HG03097 (cell line): ENCODE measurements at regions not wholly inside any gene's neighbourhood (a gene's known extent, or its start where the extent isn't known, plus 50 kb on each side); places are given as distances from the start of the nearest gene placed in this dataset.
"Not testable (repeated sequence)": the region's sequence is repeated elsewhere in the genome, so short reads cannot be mapped to it uniquely, and the experiment has no call there.

Experiments used
- ATAC-seq: cut with Tn5 transposase; IDR thresholded peaks from one replicate; pipeline ENCODE4 v1.9.1; 2021; ENCODE audit not compliant: unreplicated experiment, low FRiP score

DNA sequence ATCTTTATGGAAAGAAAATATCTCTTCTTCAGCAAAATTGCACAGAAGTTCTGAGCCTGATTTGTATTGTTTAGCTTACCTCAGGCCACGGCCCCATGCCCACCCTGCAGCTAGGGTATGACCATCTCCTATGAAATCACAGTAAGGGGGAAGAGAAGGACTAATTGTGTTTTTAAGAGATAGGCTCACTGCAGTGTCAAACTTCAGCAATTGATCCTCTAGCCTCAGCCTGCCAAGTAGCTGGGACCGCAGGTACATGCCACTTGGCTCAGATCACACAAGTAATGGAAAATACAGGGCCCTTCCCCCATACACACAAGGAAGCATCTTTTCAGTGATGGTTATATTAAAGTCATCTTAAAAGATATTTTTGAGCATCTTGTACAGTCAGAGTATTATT is 60.0 kb downstream of the DMAC1 start:
- no peak for ATAC-seq

DNA sequence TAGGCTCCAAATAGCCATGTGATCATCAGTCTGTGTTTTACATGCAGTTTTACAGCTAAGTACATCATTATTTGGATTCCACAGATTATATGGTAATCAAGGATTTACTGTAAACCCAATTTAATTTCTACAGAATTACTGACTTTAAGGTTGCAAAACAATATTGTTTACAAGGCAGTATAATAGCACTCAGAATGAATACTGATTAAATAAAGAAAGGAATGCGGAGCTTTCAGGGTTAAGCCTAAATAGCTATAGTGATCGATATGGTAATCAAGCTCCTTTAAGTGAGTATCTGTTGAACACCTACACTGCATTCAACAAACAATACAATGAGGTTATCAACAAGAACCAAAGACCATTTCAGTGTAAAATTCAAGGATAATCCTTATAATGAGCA is 64.3 kb downstream of the DMAC1 start:
- ATAC-seq = no peak

DNA sequence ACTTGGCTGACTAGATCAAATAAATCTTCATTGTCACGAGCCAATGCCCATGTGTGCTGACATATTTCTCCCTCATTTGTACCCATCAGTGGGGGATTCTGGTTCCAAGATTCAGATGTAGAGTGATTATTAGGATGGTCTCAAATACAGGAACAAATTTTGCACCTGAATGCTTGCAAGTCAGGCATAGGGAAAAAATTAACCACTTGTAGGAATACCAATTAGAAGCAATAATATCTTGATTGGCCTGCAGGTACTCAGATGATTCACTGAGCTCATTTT is 69.5 kb downstream of the DMAC1 start:
- no peak for ATAC-seq

DNA sequence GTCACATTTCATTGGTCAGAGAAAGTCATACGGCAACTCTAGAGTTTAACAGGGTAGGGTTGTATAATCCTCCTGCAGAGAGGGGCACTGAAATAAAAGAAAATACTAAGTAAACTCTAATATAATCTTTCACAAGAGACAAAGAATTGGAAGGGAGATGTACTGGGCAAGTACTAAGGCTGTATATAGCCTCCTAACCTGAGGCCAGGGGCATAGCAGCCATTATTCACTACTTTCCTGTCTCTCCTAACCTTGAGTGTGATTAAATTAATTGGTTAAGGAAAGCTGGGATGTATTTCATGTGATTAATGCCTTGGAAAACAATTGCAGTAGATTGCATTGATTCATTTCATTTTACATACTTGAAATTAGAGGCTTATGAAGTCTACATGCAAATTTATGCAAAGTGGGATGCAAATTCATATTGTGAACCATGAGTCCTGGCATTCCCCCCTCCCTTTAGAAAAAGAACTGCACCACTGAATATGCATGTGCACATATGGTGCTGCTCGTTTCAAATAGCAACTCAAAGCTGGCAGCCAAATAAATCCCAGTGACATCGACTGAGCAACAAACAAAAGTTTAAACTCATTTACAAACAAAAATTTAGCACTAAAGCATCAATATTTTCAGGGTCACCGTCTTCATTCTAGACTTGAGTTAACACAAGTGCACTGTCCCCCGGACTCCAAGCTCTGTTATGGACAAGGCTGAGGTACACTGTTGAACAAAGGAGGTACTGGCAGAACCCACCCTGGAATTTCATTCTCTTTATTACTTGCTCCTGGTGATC is 70.0 kb downstream of the DMAC1 start:
- no peak for ATAC-seq

DNA sequence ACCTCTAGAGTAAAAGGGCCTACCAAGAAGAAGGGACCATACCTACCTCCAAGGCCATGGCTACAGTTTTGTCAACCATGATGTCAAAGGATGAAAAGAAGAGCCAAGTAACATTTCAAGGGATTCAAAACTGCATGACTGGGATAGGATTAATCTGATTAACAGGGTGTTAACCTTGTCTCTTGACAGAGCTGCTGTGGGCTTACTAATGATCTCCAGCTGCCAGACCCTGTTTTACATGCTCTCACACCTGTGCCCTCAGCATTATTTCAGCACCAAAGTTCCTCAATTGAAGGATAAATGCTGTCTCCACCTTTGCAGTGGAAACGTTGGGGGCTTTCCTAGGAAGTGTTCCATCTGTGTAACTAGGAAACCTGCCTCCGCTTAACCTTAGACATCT is 78.3 kb downstream of the DMAC1 start:
- no peak for ATAC-seq

DNA sequence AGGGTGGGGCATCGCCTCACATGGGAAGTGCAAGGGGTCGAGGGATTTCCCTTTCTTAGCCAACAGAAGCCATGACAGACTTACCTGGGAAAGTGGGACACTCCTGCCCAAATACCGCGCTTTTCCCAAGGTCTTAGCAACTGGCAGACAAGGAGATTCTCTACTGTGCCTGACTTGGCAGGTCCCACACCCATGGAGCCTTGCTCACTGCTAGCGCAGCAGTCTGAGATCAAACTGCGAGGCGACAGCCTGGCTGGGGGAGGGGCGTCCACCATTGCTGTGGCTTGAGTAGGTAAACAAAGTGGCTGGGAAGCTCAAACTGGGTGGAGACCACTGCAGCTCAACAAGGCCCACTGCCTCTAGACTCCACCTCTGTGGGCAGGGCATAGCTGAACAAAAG is 86.5 kb downstream of the DMAC1 start:
- ATAC-seq = not testable (repeated sequence)

DNA sequence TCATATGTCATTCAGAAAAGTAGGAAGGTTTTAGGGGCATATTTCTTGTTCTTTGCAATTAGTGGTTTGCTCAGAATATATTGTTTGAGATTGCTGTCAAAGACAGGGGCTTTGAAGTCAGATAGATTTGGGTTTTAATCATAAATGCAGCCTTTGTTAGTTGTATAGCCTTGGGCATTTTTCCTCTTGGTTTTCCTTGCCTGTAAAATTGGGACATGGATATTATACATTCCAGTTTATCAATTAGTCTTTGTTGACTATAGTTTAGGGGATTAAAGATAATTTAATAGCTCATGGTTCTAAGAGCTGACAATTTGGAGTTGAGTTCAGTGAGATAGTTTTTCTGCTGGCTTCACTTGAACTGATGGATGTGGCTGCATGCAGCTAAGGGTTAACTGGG is 88.9 kb downstream of the DMAC1 start:
- no peak for ATAC-seq

DNA sequence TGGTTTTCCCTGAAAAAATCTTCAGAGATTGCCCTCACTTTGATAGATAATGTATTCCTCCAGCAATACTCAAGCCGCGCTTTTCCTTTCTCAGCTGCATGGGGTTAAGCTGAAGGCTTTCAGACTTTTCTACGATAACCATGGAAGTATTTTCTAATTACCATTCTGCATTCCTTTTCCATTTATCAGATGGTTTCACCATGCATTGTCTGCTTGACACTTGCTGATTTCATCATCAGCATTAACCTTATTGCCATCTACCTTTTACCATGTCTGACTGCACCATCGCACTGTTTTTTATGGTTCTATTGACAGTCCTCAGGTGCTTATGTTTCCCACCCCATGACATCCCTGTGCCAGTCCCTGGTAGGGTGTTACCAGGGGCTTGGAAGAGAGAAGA is 91.6 kb downstream of the DMAC1 start:
- ATAC-seq = no peak

DNA sequence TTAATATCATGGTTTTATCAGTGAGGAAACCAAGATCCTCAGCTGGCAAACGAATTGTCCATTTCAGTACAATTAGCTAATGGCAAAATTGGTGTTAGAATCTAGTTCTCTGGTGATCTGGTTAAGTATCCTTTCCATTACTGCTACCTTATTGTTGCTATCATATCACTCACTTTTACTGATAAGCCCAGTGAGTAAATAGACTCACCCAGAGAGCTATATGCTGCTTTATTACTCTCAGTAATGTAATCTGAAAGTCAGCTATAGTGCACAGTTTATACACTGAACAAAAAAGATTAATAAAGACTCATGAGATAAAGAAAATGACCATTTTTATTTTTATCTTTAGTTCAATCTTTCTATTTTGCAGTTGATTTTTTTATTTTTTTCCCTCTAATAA is 95.0 kb downstream of the DMAC1 start:
- ATAC-seq = no peak

DNA sequence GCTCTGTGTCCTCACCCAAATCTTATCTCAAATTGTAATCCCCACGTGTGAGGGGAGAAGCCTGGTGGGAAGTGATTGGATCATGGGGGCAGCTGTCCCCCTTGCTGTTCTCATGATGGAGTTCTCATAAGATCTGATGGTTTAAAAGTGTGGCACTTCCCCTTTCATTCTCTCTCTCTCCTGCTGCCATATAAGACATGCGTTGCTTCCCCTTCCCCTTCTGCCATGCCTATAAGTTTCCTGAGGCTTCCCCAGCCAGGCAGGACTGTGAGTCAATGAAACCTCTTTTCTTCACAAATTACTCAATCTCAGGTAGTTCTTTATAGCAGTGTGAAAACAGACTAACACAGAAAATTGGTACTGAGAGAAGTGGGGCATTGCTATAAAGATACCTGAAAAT is 107.7 kb downstream of the DMAC1 start:
- no peak for ATAC-seq

DNA sequence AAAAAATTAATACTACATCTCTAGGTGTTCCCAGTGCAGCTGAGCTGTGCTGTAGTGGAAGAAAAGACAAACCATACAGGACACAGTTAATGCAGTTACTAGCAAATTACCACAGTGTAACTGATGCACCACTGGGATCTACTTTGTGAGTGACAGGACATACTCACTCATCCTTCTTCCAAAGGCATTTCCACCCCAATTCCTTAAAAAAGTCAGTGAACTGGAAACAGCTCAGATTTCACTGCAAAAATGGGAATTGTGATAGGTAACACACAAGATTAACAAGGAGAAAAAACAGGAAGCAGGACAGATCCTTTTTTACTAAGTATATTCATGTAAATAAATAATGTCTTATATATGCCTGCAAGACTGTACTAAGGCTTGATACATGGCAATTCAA is 109.6 kb downstream of the DMAC1 start:
- no peak for ATAC-seq

DNA sequence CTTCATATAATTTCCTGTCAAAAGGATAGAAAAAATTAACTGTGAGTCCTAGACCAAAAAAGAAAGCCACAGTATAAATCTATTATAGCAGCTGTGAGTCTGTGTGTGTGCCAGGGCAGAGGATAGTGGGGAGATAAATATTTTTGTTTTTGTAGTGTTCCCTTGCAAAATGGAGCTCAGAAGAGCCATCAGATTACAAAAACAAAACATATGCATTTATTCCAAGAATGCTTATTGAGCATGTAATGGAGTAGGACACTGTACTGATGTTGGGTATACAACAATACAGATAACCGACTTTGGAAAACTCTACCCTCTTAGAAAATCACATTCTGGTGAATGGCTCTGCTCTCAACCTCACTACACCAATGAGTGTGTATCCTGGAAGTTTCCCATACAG is 111.0 kb downstream of the DMAC1 start:
- no peak for ATAC-seq

DNA sequence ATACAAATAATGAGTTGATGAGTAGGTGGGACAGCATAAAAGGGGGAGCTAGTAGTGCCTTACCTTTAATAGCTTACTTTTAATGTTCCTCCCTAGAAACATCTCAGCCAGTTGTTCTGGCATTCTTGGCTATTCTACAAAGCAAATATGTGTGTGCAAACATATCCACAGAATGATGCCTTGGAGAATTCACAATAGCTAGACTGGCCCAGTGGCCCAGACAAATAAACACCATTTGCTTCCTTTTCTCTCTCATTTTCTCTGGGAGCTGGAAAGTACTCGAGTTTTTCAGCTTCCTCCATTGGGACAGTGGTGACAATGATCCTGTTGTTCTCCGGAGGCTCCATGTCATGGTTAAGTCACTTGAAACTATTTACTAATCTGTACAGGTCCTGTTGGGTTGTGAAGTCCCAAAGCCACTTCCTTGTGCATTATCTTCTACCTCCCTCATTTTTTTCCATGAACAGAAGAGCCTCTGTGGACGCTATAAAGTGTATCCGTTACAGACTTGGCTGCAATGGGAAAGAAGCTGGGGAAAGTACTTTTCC is 122.9 kb downstream of the DMAC1 start:
- no peak for ATAC-seq

DNA sequence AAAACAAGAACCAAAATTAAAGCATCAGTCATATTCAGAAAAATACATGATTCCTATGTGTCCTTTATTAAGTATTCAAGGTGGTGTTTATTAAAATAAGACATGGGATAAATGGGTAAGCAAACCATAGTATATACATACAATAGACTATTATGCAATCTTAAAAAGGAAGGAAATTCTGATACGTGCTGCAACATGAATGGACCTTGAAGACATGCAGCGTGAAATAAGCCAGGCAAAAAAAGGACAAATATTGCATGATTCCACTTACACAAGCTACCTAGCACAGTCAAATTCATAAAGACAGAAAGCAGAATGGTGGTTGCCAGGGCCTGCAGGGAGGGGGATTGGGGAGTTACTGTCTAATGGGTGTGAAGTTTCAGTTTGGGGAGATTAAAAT is 127.7 kb downstream of the DMAC1 start:
- ATAC-seq = no peak

DNA sequence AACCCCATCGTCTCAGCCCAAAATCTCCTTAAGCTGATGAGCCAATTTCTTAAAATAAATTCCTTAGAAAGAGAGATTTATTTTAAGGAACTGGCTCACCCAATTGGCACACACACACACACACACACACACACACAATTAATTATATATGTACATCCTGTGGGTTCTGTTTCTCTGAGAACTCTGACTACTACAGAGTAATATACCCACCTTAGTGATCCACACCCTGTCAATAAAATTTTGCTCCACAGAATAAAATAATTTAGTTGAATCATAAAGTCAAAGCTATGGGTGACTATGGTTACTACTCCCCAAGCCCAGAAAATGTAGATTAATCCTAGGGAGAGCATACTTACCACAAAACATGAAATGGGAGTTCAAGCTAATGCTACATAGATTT is 131.0 kb downstream of the DMAC1 start:
- ATAC-seq = no peak

DNA sequence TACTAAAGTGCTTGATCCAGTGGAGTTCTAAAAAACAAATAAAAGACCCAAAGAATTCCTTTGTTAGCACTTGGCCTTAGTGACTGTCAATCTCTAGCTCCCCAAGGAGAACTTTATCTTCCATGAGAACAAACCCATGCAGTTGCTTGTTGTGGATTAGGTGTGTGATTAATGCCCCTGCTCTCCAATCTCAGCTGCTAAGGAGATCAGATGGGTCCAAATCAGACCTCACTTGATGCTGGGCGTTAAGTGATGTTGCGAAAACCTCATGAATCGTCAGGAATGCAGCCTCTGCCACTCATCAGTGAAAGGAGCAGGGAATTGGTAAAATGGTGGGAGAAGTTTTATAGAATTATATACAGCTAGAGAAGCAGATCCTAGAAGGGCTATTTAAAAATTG is 133.7 kb downstream of the DMAC1 start:
- no peak for ATAC-seq

DNA sequence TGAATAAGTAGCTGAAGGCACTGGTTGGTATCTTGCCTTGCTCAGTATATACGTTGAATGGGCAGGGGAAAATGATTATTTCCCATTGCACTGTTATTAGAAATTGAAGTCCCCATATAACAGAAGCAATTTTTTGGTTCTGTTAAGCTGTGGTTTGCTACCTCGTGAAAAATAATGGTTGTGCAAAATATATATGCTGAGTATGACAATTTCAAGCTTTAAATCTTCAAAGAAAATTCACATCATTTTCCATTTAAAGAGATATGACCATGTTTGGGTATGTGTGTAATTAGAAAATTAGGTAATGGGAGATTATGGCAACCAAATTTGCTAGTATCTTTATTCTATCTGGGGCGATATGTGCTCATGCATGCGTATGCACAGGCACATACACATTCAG is 139.8 kb downstream of the DMAC1 start:
- no peak for ATAC-seq

DNA sequence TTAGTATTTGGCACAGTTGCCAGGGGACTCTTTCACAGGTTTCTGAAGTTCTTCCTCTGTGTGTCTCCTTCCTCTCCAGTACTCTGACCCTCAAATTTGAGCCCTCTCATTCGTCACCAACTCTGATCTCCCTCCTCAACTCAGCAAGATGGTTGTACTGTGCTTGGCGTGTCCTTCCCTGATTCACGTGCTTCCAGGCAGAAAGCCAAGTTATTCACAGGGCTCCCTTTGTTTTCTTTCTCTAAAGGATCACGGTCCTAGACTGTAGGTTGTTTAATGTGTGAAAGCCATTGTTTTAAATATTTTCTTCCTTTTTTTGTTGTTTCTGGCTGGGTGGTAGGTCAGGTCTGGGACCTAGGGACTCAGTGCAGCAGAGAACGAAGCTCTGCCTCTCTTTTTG is 142.9 kb downstream of the DMAC1 start:
- no peak for ATAC-seq

DNA sequence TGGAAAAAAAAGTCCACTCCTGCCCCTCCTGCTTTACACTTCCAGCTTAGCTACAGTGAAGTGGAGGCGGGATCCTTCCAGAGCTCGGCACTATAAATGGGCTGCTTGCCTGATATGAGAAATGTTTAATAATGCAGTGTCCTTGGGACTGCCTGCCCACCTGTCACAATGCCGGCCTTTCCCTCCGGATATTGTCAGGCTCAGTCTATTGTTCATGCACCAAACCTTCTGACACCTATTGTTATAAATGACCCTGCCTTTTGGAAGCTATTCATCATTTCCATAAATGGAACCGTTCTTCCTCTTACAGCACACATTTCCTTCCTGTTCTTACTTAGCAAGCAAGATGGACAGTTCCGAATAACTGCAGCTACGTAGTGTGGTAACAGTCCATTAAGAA is 146.3 kb downstream of the DMAC1 start:
- ATAC-seq = no peak

DNA sequence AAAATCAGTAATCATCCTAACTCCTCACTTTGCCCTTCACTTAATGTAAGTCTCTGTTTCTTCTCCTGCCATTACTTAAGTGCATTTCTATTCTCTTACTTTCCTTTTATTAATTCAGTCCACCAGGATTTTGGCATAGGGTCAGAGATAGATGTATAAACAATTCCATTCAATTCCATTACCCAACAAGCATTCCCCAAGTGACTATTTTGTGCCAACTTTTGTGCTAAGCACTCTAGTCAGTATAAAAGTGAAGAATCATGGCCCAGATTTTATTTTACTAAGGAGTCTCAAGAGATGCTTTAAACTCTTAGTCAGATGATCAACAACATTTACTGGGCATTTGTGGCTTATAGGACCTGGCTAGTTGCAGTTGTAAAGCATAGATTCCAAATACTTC is 159.3 kb downstream of the DMAC1 start:
- ATAC-seq = no peak

DNA sequence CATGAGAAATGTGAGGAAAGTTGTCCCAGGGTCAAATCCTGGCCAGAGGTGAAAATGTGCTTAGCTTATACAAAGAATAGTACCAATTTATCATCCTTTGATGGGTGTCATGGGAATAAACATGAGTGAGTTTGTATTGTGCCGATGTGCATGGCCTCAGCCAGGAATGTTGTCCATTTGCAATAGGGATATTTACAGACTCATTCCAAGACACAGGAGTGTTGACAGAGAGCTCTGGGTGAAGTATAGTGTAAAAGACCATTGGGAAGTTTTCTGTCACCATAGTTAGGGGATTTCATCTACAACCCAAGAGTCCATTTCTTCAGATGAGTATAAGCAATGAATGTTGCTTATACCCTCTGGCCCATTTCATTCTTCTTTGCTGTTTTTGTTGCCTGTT is 160.1 kb downstream of the DMAC1 start:
- no peak for ATAC-seq

DNA sequence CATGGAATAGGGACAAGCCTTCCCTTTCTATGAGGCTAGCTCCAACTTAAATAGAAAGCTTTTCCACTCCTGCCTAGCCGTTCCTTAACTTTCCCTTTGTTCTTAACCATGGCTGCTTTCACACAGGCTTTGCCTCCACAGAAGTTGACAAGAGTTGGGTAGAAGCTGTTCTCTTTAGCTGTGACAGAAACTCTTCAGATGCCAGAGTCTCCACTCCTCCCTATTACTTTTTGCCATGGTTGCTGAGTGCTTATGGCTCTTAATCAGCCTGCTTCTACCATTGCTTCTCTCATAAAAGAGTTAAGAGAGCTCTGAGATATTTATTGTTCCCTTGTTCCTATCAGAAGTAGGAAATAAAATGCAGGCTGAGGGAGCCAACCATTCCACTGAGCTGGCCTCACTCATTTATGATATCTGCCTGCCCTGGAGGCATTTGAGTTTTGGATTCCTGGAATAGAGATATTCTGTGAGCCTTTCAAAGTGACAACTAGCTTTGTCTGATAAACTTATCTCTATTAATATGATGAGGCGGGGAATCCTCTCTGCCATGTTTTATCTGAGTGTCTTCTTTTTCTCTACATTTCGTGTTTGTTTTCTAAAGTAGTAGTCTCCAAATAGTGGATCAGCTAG is 162.6 kb downstream of the DMAC1 start:
- ATAC-seq = no peak

DNA sequence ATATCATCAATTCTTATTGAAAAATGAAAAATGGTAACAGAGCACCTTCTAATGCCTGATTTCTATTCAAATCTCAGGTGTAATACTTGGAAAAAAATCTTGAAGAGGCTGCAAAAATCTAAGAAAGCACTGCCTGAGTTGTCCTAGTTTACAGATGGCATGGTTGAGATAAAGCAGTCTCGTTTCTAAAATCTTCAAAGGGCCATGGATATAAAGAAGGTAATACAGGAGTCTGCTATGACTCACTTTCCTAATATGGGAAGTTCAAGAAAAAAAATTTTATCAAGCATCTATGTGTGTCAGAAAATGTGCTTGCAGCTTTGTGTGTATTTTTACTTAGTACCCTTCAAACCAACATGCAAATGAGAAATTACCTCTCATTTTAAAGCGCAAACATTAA is 163.3 kb downstream of the DMAC1 start:
- ATAC-seq = no peak
